WI38 (cell line): ENCODE measurements at regions not wholly inside any gene's neighbourhood (a gene's known extent, or its start where the extent isn't known, plus 50 kb on each side); places are given as distances from the start of the nearest gene placed in this dataset.

Experiments used
- H3K4me3 ChIP-seq: 2 replicates; pipeline ENCODE4 v1.5.1; 2011; ENCODE audit warnings: low read depth, mild to moderate bottlenecking, control low read depth, low read length
- TF ChIP-seq, protein P1 (sequence below): IDR thresholded peaks from 2 replicates; pipeline ENCODE4 v1.5.1; 2012; ENCODE audit warnings: low read depth, mild to moderate bottlenecking, control low read depth, low read length

DNA sequence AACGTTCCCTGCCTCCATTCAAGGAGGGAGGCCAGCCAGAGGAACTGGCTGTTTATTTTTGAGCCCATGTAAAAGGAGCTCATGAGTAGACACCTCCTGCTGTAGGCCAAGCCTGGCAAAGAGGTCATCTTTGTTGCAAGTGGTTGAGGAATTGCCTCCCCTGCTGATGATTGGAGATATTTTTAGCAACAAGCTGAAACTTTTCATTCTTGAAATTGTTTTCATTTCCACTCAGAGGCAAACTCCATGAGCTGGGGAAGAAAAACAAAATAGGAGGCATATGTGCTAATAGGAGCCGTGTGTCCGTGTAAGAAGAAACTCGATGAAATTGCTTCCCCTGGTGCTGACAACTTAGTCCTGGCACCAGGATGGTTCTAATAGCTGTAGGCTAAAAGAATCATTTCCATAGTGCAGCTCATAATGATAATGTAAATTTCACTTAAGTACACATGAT is 440.1 kb upstream of the FAR2 start:
- H3K4me3 ChIP-seq = no peak overlapping the region
- TF ChIP-seq, protein P1, sequence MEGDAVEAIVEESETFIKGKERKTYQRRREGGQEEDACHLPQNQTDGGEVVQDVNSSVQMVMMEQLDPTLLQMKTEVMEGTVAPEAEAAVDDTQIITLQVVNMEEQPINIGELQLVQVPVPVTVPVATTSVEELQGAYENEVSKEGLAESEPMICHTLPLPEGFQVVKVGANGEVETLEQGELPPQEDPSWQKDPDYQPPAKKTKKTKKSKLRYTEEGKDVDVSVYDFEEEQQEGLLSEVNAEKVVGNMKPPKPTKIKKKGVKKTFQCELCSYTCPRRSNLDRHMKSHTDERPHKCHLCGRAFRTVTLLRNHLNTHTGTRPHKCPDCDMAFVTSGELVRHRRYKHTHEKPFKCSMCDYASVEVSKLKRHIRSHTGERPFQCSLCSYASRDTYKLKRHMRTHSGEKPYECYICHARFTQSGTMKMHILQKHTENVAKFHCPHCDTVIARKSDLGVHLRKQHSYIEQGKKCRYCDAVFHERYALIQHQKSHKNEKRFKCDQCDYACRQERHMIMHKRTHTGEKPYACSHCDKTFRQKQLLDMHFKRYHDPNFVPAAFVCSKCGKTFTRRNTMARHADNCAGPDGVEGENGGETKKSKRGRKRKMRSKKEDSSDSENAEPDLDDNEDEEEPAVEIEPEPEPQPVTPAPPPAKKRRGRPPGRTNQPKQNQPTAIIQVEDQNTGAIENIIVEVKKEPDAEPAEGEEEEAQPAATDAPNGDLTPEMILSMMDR = no peak

DNA sequence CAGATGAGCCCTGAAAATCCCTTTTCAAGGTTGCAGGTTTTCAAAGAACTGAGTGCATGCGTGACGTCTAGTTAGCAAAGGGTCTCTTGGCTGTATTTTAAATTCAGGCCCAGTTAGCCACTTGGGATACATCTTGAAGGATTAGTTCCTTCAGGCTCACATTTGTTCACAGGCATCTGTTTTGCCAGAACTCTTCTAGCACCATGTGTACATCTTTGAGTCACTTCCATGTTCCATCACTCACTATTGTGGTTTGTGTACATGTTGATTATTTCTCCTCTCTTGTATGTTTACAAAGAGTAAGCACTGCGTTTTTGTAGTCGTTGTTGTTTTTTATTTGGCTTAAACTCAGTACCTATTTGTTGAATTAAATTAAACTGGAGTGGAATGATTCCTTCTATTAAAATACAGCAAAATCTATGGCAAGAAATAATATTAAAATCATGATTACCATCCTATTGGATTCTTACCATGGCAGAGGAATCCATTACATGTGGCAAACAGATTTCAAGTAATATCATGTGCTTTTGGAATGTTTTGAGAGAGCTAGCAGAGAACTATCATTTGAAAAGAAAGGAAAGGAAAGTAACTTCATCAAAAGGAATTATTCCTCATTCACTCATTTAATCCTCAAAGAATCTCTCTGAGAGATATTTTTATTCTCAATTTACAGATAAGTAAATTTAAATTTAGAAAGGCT is 438.9 kb upstream of the FAR2 start:
- TF ChIP-seq, protein P1 = no peak
- no peak overlapping the region for H3K4me3 ChIP-seq

DNA sequence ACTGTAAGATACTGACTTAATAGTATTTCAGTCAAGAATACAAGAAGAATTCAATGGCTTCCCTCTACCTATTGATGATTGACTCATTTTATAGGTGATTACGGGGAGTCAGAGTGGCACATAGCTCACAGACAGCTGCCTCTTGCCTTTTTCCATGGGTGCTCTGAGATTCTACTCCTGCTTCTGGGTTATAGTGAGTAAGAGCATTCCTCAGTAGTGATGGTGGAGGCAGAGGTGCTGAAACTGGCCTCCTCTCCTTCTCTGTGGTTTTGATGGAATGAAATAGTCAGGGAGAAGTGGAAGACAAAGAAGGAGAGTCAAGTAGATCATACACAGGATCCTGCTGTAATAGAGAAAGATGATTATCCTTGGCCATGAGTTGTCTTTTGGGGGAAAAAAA is 438.2 kb upstream of the FAR2 start:
- H3K4me3 ChIP-seq = no peak overlapping the region

DNA sequence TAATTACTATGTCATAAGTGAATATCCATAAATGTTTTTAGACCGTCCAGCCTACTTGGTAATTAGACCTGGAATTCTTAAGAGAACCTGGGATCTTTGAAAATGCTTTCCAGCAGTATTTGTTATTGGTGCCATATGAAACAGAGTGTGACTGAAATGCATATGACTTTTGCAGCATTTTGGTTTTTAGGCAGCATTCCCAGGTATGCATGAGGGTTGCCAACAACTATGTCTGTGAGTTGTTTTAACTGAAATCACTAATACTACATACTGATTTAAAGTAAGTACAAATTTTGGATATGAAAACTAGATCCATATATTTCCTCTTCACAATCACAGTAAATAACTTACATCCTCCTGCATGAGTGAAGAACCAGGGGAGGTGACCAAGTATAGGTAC is 437.7 kb upstream of the FAR2 start:
- TF ChIP-seq, protein P1 = no peak
- H3K4me3 ChIP-seq = no peak overlapping the region

More for the DNA sequence above, 438.2 kb upstream of the FAR2 start:
- TF ChIP-seq, protein P1 = no peak

DNA sequence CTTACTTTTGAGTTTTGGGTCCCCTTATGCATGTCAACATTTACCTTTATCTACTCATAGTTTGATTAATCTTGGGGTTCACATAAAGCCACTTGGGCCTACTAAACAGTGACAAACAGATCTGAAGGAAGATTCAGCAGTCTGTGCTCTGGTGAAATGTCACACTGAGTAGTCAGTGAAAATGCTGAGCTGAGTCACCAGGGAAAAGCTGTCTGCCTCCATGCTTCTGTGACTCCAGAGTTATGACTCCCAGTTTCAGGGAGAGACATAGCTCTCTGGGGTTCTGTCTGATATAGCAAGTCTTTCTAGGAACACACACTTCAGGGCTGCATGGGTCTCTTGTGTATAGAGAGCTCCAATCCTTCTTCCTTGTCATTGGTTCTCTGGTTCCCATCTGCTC is 406.3 kb upstream of the FAR2 start:
- H3K4me3 ChIP-seq = no peak overlapping the region
- TF ChIP-seq, protein P1 = no peak

DNA sequence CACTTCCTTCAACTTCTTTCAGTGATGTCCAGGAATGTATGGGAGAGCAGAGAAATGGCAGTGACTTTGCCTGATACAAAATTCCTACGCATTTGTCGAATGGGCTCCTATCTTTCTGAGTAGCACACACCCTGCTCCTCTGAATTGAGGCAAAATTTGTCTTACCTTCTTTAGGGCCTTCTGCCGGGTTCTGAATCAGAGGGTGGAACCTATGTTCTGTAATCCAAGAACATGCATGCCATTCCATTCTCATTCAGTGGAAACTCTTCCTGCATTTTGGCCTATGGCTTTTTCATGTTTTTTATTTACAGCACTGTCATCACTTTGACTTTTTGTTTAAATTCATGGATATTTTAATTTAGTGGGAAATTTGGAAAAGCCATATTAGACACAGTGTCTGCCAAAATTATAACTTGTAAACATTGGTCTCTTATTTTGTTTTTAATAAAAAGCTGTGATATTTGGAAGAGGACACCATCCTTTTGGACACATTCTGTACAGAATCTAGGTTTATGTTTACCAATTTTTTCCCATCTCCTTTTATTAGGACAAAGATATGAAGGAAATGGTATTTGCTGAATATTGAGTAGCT is 402.2 kb upstream of the FAR2 start:
- TF ChIP-seq, protein P1 = no peak
- H3K4me3 ChIP-seq = no peak overlapping the region

DNA sequence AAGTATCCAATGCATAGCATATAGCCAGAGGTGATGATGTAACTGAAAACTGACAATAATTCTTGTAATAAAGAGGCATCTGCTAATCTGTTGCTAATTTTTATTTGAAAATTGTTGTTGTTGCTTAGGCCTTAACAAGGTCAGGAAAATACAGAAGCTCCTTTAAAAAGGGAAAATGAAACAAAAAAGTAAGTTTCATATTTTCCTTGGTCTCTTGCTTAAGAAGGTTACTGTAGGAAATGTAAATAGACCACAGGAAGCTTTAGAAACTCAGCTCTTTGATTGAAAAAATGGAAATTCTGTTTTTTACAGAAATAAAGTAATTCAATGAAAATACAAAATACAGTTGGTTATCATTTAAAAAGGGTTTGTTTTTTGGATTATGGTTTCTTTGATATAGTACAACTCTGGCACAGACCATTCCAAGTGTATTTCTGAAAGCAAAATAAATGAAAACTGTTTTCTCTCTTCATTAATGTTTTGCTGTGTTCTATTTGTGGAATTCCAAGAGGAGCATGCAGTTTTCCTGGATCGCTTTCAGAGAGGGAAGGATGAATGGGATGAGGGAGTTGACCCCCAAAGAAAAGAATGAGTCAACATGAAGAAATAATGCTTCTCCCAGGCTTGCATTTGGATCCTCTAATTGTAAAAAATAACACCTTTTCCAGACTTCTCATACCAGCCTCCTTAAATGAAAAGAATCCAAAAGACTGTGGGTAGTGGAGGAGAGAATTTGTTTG is 398.0 kb upstream of the FAR2 start:
- H3K4me3 ChIP-seq = no peak overlapping the region
- TF ChIP-seq, protein P1 = no peak
